Vagina (tissue), 2 donors: ENCODE measurements at regions not wholly inside any gene's neighbourhood (a gene's known extent, or its start where the extent isn't known, plus 50 kb on each side); places are given as distances from the start of the nearest gene placed in this dataset.

Source experiments
- CTCF ChIP-seq, 3 experiments: fragments of 450-650 bp in 2 of 3; fragments of 200-600 bp in 1 of 3; sonication (generic) in 1 of 3; IDR thresholded peaks; one replicate each; pipeline ENCODE4 v1.5.1; 2017 to 2019; ENCODE audit warnings: antibody characterized with exemption in 3 of 3, mild to moderate bottlenecking in 2 of 3, moderate library complexity in 2 of 3
- POLR2A ChIP-seq, 2 donors: fragments of 450-650 bp; IDR thresholded peaks; one replicate each; pipeline ENCODE4 v1.6.1; 2017; ENCODE audit warnings: antibody characterized with exemption in 2 of 2, mild to moderate bottlenecking in 2 of 2, moderate library complexity in 2 of 2
- POLR2AphosphoS5 ChIP-seq, 2 donors: sonication (generic); formaldehyde crosslinking; IDR thresholded peaks; one replicate each; pipeline ENCODE4 v1.9.0; 2017; ENCODE audit warnings: antibody characterized with exemption in 2 of 2, mild to moderate bottlenecking in 2 of 2, low read depth in 1 of 2; ENCODE audit not compliant: insufficient read depth in 1 of 2

DNA sequence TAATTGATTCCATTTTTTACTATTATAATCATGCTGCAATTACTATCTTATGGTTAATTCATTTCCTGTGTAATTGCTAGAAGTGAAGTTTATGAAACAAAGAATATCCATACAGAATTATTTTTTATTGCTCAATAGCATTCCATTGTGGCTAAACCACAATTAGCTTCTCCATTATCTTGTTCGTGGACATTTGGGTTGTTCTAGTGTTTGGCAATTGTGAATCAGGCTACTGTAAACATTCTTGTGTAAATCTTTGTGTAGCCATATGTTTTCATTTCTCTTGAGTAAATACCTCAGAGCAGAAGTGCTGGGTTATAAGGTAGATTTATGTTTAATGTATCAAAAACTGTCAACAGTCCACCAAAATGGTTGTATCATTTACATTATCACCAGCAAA is 341.1 kb downstream of the MAT2B start:
- TF ChIP-seq CTCF (IDR thresholded peaks at IDR 0.05) = no peak
- no peak for TF ChIP-seq POLR2A (IDR thresholded peaks at IDR 0.05)
- TF ChIP-seq POLR2AphosphoS5 (IDR thresholded peaks at IDR 0.05; ENCODE audit: insufficient read depth in 1 of 2, low read depth in 1 of 2) = no peak
